Testis (tissue), 2 donors: ENCODE measurements at regions not wholly inside any gene's neighbourhood (a gene's known extent, or its start where the extent isn't known, plus 50 kb on each side); places are given as distances from the start of the nearest gene placed in this dataset.

Experiments
- DNase-seq: peaks from one replicate; pipeline ENCODE4 v3.0.0-alpha.2; 2019
- H3K27ac ChIP-seq, 2 donors: fragments of 200-600 bp; sonication (generic); one replicate each; pipeline ENCODE4 v1.5.1; 2019
- H3K27me3 ChIP-seq: fragments of 200-600 bp; sonication (generic); one replicate; pipeline ENCODE4 v1.5.1; 2019
- H3K36me3 ChIP-seq: fragments of 200-600 bp; sonication (generic); one replicate; pipeline ENCODE4 v1.5.1; 2017; ENCODE audit warnings: low read depth; ENCODE audit errors: missing control alignments
- H3K4me1 ChIP-seq: fragments of 200-600 bp; sonication (generic); one replicate; pipeline ENCODE4 v1.5.1; 2019
- H3K4me3 ChIP-seq, 2 donors: fragments of 200-600 bp; sonication (generic); one replicate each; pipeline ENCODE4 v1.5.1; 2017 to 2019
- H3K9me3 ChIP-seq: fragments of 200-600 bp; sonication (generic); one replicate; pipeline ENCODE4 v1.5.1; 2017
- POLR2A ChIP-seq: fragments of 450-650 bp; IDR thresholded peaks from one replicate; pipeline ENCODE4 v1.6.1; 2017; ENCODE audit warnings: antibody characterized with exemption, mild to moderate bottlenecking, moderate library complexity
- WGBS, 2 donors: methylation state at CpG; one replicate each; pipeline ENCODE4 v1.1.5; 2018; 5-methylcytosine and 5-hydroxymethylcytosine counted together
- intact Hi-C: fragments of 100-400 bp; cut with DNase I; formaldehyde crosslinking; loops from one replicate; pipeline ENCODE4 v1.15.1; 2023; ENCODE audit warnings: low total_unique reads
- TF ChIP-seq, protein P1 (sequence below), 3 experiments: fragments of 450-650 bp in 2 of 3; fragments of 200-600 bp in 1 of 3; sonication (generic) in 1 of 3; IDR thresholded peaks; one replicate each; pipeline ENCODE4 v1.5.1; 2016 to 2019; ENCODE audit warnings: antibody characterized with exemption in 3 of 3, mild to moderate bottlenecking in 2 of 3, moderate library complexity in 1 of 3

DNA sequence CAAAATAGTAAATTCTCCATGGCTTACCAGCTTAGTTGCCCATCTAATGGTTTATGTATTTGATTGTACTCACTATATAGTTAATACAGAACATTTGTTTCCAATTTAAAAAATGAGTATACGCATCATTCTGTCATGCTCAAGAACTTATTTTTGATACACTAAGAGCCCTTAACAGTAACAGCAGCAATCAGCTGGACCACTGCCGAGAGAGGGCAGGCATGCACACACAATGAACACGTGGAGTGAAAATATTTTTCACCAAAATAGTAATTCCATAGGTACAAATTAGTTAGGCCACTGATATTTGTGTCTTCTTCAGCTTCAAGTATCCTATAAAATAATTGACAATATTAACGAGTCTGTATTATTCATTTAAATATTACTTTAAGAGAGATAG, 109.9 kb downstream of the KLF12 start:
- intact Hi-C loops: no loop called here
- Histone ChIP-seq H3K4me1 (no peaks in the 10 kb centered on the region), H3K36me3 (no peaks in the 10 kb centered on the region), H3K27me3 (no peaks in the 10 kb centered on the region), H3K4me3 (no peak overlapping the region), H3K9me3 (no peaks in the 10 kb centered on the region), H3K27ac (no peak overlapping the region)
- DNase-seq: no peak
- WGBS, 2 donors: 73 to 85% methylated on average over 4 of the region's 4 CpGs
- TF ChIP-seq, protein P1, sequence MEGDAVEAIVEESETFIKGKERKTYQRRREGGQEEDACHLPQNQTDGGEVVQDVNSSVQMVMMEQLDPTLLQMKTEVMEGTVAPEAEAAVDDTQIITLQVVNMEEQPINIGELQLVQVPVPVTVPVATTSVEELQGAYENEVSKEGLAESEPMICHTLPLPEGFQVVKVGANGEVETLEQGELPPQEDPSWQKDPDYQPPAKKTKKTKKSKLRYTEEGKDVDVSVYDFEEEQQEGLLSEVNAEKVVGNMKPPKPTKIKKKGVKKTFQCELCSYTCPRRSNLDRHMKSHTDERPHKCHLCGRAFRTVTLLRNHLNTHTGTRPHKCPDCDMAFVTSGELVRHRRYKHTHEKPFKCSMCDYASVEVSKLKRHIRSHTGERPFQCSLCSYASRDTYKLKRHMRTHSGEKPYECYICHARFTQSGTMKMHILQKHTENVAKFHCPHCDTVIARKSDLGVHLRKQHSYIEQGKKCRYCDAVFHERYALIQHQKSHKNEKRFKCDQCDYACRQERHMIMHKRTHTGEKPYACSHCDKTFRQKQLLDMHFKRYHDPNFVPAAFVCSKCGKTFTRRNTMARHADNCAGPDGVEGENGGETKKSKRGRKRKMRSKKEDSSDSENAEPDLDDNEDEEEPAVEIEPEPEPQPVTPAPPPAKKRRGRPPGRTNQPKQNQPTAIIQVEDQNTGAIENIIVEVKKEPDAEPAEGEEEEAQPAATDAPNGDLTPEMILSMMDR (IDR thresholded peaks at IDR 0.05): no peak
- no peak for TF ChIP-seq POLR2A

DNA sequence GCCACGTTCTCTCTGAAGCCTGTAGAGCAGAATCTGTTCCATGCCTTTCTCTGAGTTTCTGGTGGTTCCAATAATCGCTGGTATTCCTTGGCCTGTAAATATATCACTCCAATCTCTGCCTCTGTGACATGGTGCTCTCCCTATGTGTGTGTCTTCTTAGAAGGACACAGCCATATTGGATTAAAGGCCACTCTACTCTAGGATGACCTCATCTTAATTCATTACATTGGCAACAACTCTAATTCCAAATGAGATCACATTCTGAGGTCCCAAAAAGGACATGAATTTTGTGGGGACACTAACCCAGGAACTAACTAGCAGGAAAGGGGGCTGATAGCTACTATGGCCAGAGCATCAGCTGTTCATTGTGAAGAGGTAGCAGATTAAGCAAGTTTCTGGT, 110.7 kb downstream of the KLF12 start:
- intact Hi-C loops: no loop called here
- Histone ChIP-seq H3K27me3 (no peaks in the 10 kb centered on the region), H3K36me3 (no peaks in the 10 kb centered on the region), H3K4me3 (no peak overlapping the region), H3K9me3 (no peaks in the 10 kb centered on the region), H3K27ac (no peak overlapping the region), H3K4me1 (no peaks in the 10 kb centered on the region)
- WGBS, 2 donors: 91 to 96% methylated on average over 2 of the region's 2 CpGs
- TF ChIP-seq POLR2A: no peak
- TF ChIP-seq, protein P1 (IDR thresholded peaks at IDR 0.05): no peak
- DNase-seq: no peak

DNA sequence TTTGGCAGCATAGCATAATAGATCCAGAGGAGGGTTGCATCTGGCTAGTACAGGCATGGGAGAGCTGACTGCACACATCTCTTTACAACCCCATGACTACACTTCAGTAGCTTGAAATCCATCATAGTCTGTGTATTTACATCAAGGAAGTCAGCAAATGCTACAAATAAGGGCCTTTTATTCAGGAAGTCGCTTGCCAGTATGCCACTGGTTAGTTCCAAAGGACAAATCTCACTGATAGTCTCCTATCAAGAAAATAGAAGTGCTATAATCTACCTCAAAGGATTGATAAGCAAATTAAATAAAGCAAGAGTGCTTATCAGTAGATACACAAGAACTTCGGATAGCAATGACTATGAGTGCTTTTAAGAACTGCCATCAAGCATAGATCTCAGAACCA, 112.7 kb downstream of the KLF12 start:
- WGBS, 2 donors: 88 to 90% methylated on average over 2 of the region's 2 CpGs
- Histone ChIP-seq H3K27ac (no peak overlapping the region), H3K27me3 (no peaks in the 10 kb centered on the region), H3K4me3 (no peak overlapping the region), H3K36me3 (no peaks in the 10 kb centered on the region), H3K9me3 (no peaks in the 10 kb centered on the region), H3K4me1 (no peaks in the 10 kb centered on the region)
- intact Hi-C loops: no loop called here
- no peak for DNase-seq
- TF ChIP-seq, protein P1 (IDR thresholded peaks at IDR 0.05): no peak
- TF ChIP-seq POLR2A: no peak

DNA sequence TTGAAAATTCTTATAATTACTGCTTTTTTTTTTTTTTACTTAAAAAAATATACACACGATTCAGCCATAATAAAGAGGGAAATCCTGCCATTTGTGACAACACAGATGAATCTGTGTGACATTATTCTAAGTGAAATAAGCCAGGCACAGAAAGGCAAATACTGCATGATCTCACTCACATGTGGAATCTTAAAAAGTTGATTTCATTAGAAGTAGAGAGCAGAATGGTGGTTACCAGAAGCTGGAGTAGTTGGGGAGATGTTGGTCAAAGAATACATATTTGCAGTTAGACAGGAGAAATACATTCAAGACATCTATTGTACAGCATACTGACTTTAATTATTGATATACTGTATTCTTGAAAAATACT, 116.2 kb downstream of the KLF12 start:
- H3K9me3 ChIP-seq: no peaks in the 10 kb centered on the region
- H3K27me3 ChIP-seq: no peaks in the 10 kb centered on the region
- no peaks in the 10 kb centered on the region for H3K36me3 ChIP-seq
- intact Hi-C loops: no loop called here
- TF ChIP-seq, protein P1 (IDR thresholded peaks at IDR 0.05): no peak
- no peak for TF ChIP-seq POLR2A
- H3K4me1 ChIP-seq: no peaks in the 10 kb centered on the region
- WGBS, 2 donors: 74 to 81% methylated on average over 1 of the region's 1 CpG
- no peak overlapping the region for H3K4me3 ChIP-seq
- DNase-seq: no peak
- H3K27ac ChIP-seq: no peak overlapping the region

DNA sequence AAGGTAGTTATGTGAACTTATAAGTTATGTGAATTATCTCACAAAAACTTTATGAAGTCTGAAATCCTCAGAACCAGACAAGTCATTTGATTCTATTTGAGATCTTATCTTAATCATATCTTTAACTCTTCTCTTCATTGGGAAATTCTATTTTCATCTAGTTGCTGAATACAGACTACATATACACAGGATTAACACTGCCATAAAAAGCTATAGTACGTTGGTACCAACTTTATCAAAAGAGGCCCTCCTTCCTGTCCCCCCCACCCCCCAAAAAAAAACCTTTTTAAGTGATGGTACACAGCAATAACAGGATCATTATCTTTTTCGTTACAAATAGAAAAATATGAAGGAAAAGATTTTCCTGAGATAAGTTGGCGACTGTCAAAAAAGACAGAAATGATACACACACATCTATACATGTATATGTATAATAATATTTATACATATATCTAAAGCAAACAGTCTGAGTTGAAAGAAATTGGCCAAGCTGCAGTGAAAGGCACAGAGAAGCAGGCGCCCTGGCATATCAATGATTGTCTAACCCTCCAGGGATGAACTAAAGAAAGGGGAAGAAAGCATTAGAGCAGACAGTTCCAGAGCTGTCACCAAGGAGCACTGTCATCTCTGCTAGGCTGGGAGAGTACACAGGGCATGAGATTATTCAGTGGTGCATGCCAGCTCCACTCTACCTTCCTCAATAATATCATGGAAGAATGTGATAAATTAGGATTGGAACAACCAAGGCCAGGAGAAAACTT, 116.7 kb downstream of the KLF12 start:
- Histone ChIP-seq H3K4me1 (no peaks in the 10 kb centered on the region), H3K9me3 (no peaks in the 10 kb centered on the region), H3K4me3 (no peak overlapping the region), H3K27ac (no peak overlapping the region), H3K36me3 (no peaks in the 10 kb centered on the region), H3K27me3 (no peaks in the 10 kb centered on the region)
- TF ChIP-seq, protein P1 (IDR thresholded peaks at IDR 0.05): no peak
- TF ChIP-seq POLR2A: no peak
- intact Hi-C loops: no loop called here
- DNase-seq: no peak
- WGBS, 2 donors: 89 to 90% methylated on average over 4 of the region's 4 CpGs
